Right lobe of liver (tissue), 4 donors: ENCODE measurements at regions not wholly inside any gene's neighbourhood (a gene's known extent, or its start where the extent isn't known, plus 50 kb on each side); places are given as distances from the start of the nearest gene placed in this dataset.

Source experiments
- CTCF ChIP-seq, 4 donors: fragments of 200-600 bp in 3 of 4; fragments of 450-650 bp in 1 of 4; IDR thresholded peaks; one replicate each; pipeline versions ENCODE4 v1.5.1 to v1.8.0; 2016 to 2022; ENCODE audit warnings: antibody characterized with exemption in 4 of 4, mild to moderate bottlenecking in 2 of 4
- POLR2A ChIP-seq: fragments of 450-650 bp; IDR thresholded peaks from one replicate; pipeline ENCODE4 v1.6.1; 2017; ENCODE audit warnings: antibody characterized with exemption, mild to moderate bottlenecking
- donor health status: DM: no; HTN: no; CAD: no.
- donor health status: DM: no; HTN: no; CAD: no.
- donor health status: DM: no; HTN: yes; CAD: no.

- TF ChIP-seq CTCF (IDR thresholded peaks at IDR 0.05) = no peak
- no peak for TF ChIP-seq POLR2A
These were observed 70.1 kb upstream of the ASB18 start for GRCh38 chr2:236334122-236334876.
